Panc1 (cell line): ENCODE measurements at regions not wholly inside any gene's neighbourhood (a gene's known extent, or its start where the extent isn't known, plus 50 kb on each side); places are given as distances from the start of the nearest gene placed in this dataset.

Experiments
- ATAC-seq: fragments of 200-7000 bp; cut with Tn5 transposase; 2 replicates; pipeline ENCODE4 v1.9.1; 2020; ENCODE audit warnings: mild to moderate bottlenecking, moderate library complexity
- BruUV-seq: library from RNA; stranded (reverse); fragments of 400-500 nt; replicated peaks from 2 replicates; lab custom pipeline; 2021; lab: Mats Ljungman, UMichigan
- CTCF ChIA-PET: fragments of 300-600 bp; sonication (Branson Sonifier 250); formaldehyde crosslinking; loops from one replicate; lab custom pipeline; 2022; ENCODE audit warnings: antibody characterized with exemption; lab: Charles Lee
- POLR2A ChIA-PET: fragments of 300-600 bp; sonication (Branson Sonifier 250); formaldehyde crosslinking; loops from one replicate; lab custom pipeline; 2022; ENCODE audit warnings: antibody characterized with exemption; lab: Charles Lee
- DNase-seq: peaks from one replicate; pipeline ENCODE4 v3.0.0-alpha.2; 2010; ENCODE audit warnings: low read depth, low spot score
- H3K27ac ChIP-seq: 2 replicates; pipeline ENCODE4 v1.5.1; 2011; ENCODE audit warnings: mild to moderate bottlenecking, low read length, inconsistent platforms
- H3K27me3 ChIP-seq: fragments of 200-500 bp; sonication (Bioruptor generic); 2 replicates; pipeline ENCODE4 v1.6.0; 2014; ENCODE audit warnings: low read length, inconsistent platforms; ENCODE audit not compliant: control insufficient read depth, insufficient read depth
- H3K36me3 ChIP-seq: fragments of 200-500 bp; sonication (Bioruptor generic); 2 replicates; pipeline ENCODE4 v1.5.1; 2014; ENCODE audit warnings: inconsistent platforms, mild to moderate bottlenecking, low read length, moderate library complexity; ENCODE audit not compliant: control insufficient read depth, insufficient read depth
- H3K4me1 ChIP-seq: 2 replicates; pipeline ENCODE4 v1.5.1; 2011; ENCODE audit warnings: inconsistent platforms, mild to moderate bottlenecking, low read length, moderate library complexity; ENCODE audit not compliant: control insufficient read depth, insufficient read depth
- H3K4me3 ChIP-seq, 2 experiments: 2 replicates each; pipeline ENCODE4 v1.5.1; 2011 to 2012; ENCODE audit warnings: low read depth in 2 of 2, low read length in 2 of 2, mild to moderate bottlenecking in 2 of 2, inconsistent platforms in 1 of 2, moderate library complexity in 1 of 2
- H3K9me3 ChIP-seq: fragments of 200-500 bp; sonication (Bioruptor generic); 2 replicates; pipeline ENCODE4 v1.5.1; 2014; ENCODE audit warnings: low read depth, mild to moderate bottlenecking, inconsistent platforms, low read length, moderate library complexity; ENCODE audit not compliant: control insufficient read depth, insufficient read depth
- CTCF ChIP-seq: fragments of 450-650 bp; IDR thresholded peaks from 2 replicates; pipeline ENCODE4 v1.5.1; 2017; ENCODE audit warnings: mild to moderate bottlenecking
- POLR2AphosphoS5 ChIP-seq: IDR thresholded peaks from 2 replicates; pipeline ENCODE4 v1.6.1; 2012; ENCODE audit warnings: mild to moderate bottlenecking, low read depth, low read length, moderate library complexity
- SIN3A ChIP-seq: IDR thresholded peaks from 2 replicates; pipeline ENCODE4 v1.6.1; 2012; ENCODE audit warnings: low read depth, mild to moderate bottlenecking, low read length, moderate library complexity, borderline replicate concordance; ENCODE audit not compliant: insufficient read depth
- TCF7L2 ChIP-seq: IDR thresholded peaks from 2 replicates; pipeline ENCODE4 v1.6.1; 2011; ENCODE audit warnings: mild to moderate bottlenecking, low read depth, low read length, inconsistent platforms
- in situ Hi-C: cut with HindIII; loops from 2 replicates; pipeline ENCODE4 v1.10.0; 2016; ENCODE audit warnings: low sequenced_read_pairs, low pct_unique_long_range_greater_than_20kb
- intact Hi-C: fragments of 100-400 bp; cut with micrococcal nuclease; formaldehyde crosslinking; loops from one replicate; pipeline ENCODE4 v1.10.0; 2022; ENCODE audit not compliant: unreplicated experiment
- TF ChIP-seq, protein P1 (sequence below), 2 experiments: IDR thresholded peaks; 2 replicates each; pipeline ENCODE4 v1.6.1; 2011 to 2012; ENCODE audit warnings: low read depth in 2 of 2, control low read depth in 1 of 2, low read length in 1 of 2, mild to moderate bottlenecking in 1 of 2, moderate library complexity in 1 of 2; ENCODE audit not compliant: insufficient read depth in 1 of 2

DNA sequence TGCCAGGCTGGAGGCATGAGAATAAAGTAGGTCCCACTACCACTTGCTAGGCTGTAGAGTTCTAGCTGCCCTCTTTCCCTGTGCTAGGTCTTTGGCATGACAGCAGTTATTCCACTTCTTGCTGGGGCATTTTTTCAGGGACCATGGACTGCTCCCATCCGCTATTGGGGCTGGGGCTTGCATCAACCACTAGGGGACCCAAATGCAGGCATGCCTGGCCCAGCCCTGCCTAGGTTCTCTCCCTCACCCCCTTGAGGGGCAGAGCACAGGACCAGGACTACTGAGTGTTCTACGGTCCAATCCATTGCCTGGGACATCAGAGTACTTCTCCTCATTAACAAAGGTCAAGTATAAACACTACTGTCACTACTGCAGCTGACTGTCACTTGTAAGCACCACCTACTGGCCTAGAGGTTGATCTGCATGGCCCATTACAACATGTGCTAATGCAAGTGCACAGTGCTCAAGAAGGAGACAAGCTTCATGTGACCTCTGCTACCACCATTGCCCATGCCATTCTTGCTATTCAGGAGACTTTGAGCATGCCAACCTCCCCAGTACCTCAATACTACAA is 270.5 kb downstream of the MBNL1 start:
- DNase-seq (no peak), ATAC-seq (no peak)
- no peak overlapping the region for H3K4me3 ChIP-seq
- H3K9me3 ChIP-seq = no peaks in the 10 kb centered on the region
- CTCF ChIA-PET = no interaction called here
- BruUV-seq = no TSS peak
- H3K4me1 ChIP-seq = no peaks in the 10 kb centered on the region
- POLR2A ChIA-PET = interaction anchor here (0.7 kb wide), 1 partner anchor 475 kb away, joined by 3 read pairs; no protein-coding TSS in a partner anchor
- in situ Hi-C loops = no loop called here
- H3K27ac ChIP-seq = no peak overlapping the region
- intact Hi-C loops = no loop called here
- H3K36me3 ChIP-seq = no peaks in the 10 kb centered on the region
- TF ChIP-seq CTCF (peak; percentile 16; the same call in 1 of the 2 replicates), TCF7L2 (no peak), SIN3A (no peak)
- no peaks in the 10 kb centered on the region for H3K27me3 ChIP-seq

- in situ Hi-C loops = no loop called here
- POLR2A ChIA-PET = interaction anchor here (0.7 kb wide), 1 partner anchor 476 kb away, joined by 3 read pairs; no protein-coding TSS in a partner anchor
These were observed 271.4 kb downstream of the MBNL1 start for GRCh38 chr3:152540120-152540519.

More at GRCh38 chr3:152540120-152540519, 271.4 kb downstream of the MBNL1 start:
- no peak for TF ChIP-seq TCF7L2
- no peak for TF ChIP-seq POLR2AphosphoS5
- TF ChIP-seq CTCF = no peak
- TF ChIP-seq SIN3A = no peak
- TF ChIP-seq, protein P1, sequence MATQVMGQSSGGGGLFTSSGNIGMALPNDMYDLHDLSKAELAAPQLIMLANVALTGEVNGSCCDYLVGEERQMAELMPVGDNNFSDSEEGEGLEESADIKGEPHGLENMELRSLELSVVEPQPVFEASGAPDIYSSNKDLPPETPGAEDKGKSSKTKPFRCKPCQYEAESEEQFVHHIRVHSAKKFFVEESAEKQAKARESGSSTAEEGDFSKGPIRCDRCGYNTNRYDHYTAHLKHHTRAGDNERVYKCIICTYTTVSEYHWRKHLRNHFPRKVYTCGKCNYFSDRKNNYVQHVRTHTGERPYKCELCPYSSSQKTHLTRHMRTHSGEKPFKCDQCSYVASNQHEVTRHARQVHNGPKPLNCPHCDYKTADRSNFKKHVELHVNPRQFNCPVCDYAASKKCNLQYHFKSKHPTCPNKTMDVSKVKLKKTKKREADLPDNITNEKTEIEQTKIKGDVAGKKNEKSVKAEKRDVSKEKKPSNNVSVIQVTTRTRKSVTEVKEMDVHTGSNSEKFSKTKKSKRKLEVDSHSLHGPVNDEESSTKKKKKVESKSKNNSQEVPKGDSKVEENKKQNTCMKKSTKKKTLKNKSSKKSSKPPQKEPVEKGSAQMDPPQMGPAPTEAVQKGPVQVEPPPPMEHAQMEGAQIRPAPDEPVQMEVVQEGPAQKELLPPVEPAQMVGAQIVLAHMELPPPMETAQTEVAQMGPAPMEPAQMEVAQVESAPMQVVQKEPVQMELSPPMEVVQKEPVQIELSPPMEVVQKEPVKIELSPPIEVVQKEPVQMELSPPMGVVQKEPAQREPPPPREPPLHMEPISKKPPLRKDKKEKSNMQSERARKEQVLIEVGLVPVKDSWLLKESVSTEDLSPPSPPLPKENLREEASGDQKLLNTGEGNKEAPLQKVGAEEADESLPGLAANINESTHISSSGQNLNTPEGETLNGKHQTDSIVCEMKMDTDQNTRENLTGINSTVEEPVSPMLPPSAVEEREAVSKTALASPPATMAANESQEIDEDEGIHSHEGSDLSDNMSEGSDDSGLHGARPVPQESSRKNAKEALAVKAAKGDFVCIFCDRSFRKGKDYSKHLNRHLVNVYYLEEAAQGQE (IDR thresholded peaks at IDR 0.05; ENCODE audit: insufficient read depth in 1 of 2, low read depth in 2 of 2, low read length in 1 of 2) = no peak
- H3K4me1 ChIP-seq = no peaks in the 10 kb centered on the region
- intact Hi-C loops = no loop called here
- CTCF ChIA-PET = no interaction called here
- H3K36me3 ChIP-seq = no peaks in the 10 kb centered on the region
- BruUV-seq = no TSS peak
- H3K27me3 ChIP-seq = no peaks in the 10 kb centered on the region
- no peaks in the 10 kb centered on the region for H3K9me3 ChIP-seq
- DNase-seq (no peak), ATAC-seq (no peak)
- no peak overlapping the region for H3K27ac ChIP-seq
- no peak overlapping the region for H3K4me3 ChIP-seq
